Heart left ventricle (tissue), 13 donors: ENCODE measurements at regions not wholly inside any gene's neighbourhood (a gene's known extent, or its start where the extent isn't known, plus 50 kb on each side); places are given as distances from the start of the nearest gene placed in this dataset.

Experiments
- POLR2A ChIP-seq, 2 donors: fragments of 450-650 bp; IDR thresholded peaks; one replicate each; pipeline ENCODE4 v1.6.1; 2017; ENCODE audit warnings: antibody characterized with exemption in 2 of 2, mild to moderate bottlenecking in 2 of 2, moderate library complexity in 2 of 2
- TF ChIP-seq, protein P1 (sequence below), 12 donors: fragments of 200-600 bp; sonication (generic) in 4 of 12; IDR thresholded peaks; one replicate each; pipeline versions ENCODE4 v1.5.0 to v1.8.0; 2018 to 2022; ENCODE audit warnings: antibody characterized with exemption in 12 of 12, mild to moderate bottlenecking in 5 of 12
- donor health status: ischemic (EF 13 %, LVEDD 7.1; RV severe dilation, severe dysfunction).
- donor health status: DM: no; HTN: yes; CAD: no.
- donor health status: DM: no; HTN: no; CAD: no.
- donor health status: ischemic (EF 25% LVEDD 6.9; RV normal size, moderate dysfunction).
- donor health status: ischemic (EF 25% LVEDD 5.7; RV mildly dilated, moderate dysfunction).
- donor health status: ischemic (EF 35%, LVEDD 5.7; RV mildly dilated, moderate dysfunction).
- donor health status: nonischemic (EF 11% LVEDD 7.7; RV severe dilation, severe dysfunction).
- donor health status: DM: yes; HTN: yes; CAD: no.
- donor health status: PGD.
- donor health status: ischemic (EF 29% LVEDD 5.4; RV normal size, mild dysfunction).
- donor health status: nonischemic (EF 23%, LVEDD 6.1; RV moderate dilation, normal function).

GRCh38 chr4:108342325-108342970, 173.7 kb upstream of the LEF1 start:
- TF ChIP-seq, protein P1, sequence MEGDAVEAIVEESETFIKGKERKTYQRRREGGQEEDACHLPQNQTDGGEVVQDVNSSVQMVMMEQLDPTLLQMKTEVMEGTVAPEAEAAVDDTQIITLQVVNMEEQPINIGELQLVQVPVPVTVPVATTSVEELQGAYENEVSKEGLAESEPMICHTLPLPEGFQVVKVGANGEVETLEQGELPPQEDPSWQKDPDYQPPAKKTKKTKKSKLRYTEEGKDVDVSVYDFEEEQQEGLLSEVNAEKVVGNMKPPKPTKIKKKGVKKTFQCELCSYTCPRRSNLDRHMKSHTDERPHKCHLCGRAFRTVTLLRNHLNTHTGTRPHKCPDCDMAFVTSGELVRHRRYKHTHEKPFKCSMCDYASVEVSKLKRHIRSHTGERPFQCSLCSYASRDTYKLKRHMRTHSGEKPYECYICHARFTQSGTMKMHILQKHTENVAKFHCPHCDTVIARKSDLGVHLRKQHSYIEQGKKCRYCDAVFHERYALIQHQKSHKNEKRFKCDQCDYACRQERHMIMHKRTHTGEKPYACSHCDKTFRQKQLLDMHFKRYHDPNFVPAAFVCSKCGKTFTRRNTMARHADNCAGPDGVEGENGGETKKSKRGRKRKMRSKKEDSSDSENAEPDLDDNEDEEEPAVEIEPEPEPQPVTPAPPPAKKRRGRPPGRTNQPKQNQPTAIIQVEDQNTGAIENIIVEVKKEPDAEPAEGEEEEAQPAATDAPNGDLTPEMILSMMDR (IDR thresholded peaks at IDR 0.05) = no peak
- TF ChIP-seq POLR2A (IDR thresholded peaks at IDR 0.05) = no peak
